ENCODE measurements at regions not wholly inside any gene's neighbourhood (a gene's known extent, or its start where the extent isn't known, plus 50 kb on each side); places are given as distances from the start of the nearest gene placed in this dataset.

DNA sequence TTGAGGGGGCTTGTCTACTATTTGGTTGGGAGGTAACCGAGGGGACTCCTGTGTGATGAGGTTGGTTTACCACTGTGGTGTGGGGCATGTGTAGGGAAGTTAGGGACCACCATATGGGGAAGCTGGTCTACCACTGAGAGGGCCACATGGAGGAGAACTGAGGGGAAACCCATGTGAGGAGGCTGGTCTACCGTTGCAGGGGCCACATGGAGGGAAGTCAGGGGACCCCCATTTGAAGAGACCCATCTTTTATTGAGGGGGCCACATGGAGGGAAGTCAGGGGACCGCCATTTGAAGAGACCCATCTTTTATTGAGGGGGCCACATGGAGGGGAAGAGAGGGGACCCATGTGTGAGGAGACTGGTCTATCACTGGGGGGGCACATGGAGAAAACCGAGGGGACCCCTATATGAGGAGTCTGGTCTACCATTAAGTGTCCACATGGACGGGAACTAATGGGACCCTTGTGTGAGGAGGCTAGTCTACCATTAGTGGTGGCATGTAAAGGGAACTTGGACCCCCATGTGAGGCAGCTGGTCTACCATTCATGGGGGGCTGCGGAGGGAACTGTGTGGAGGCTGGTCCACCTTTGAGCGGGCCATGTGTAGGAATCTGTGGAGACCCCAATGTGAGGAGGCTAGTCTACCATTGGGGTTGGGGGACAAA is 165.5 kb downstream of the FBLN2 start:
- H3K4me2 ChIP-seq (replicated peaks; ENCODE audit: extremely low read depth, low read length, poor library complexity, severe bottlenecking), result no peak overlapping the region
- no peak overlapping the region for H3K27ac ChIP-seq (ENCODE audit: low read depth in 1 of 2, low read length in 2 of 2)
- no peaks in the 10 kb centered on the region for H4K20me1 ChIP-seq (ENCODE audit: insufficient read depth, low read length)
- Mint-ChIP-seq H3K27me3 (ENCODE audit: low read depth in 3 of 3) (peaks cover 3 to 8% (median 7%) of the 10 kb centered on the region in 3 donors), H3K9me3 (peaks cover 26 to 49% (median 37%) of the 10 kb centered on the region in 7 donors), H3K27ac (no peak overlapping the region), H3K4me3 (no peak overlapping the region), H3K4me1 (no peaks in the 10 kb centered on the region), H3K36me3 (no peaks in the 10 kb centered on the region)
- 82% methylated on average over 6 of the region's 7 CpGs for WGBS (ENCODE audit: insufficient coverage)
- H3K9ac ChIP-seq (ENCODE audit: insufficient read depth, low read length, poor library complexity, severe bottlenecking), result no peak overlapping the region
- TF ChIP-seq, protein P1, sequence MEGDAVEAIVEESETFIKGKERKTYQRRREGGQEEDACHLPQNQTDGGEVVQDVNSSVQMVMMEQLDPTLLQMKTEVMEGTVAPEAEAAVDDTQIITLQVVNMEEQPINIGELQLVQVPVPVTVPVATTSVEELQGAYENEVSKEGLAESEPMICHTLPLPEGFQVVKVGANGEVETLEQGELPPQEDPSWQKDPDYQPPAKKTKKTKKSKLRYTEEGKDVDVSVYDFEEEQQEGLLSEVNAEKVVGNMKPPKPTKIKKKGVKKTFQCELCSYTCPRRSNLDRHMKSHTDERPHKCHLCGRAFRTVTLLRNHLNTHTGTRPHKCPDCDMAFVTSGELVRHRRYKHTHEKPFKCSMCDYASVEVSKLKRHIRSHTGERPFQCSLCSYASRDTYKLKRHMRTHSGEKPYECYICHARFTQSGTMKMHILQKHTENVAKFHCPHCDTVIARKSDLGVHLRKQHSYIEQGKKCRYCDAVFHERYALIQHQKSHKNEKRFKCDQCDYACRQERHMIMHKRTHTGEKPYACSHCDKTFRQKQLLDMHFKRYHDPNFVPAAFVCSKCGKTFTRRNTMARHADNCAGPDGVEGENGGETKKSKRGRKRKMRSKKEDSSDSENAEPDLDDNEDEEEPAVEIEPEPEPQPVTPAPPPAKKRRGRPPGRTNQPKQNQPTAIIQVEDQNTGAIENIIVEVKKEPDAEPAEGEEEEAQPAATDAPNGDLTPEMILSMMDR (IDR thresholded peaks at IDR 0.05), result no peak
- no peak overlapping the region for H2AFZ ChIP-seq (ENCODE audit: insufficient read depth, low read depth, low read length, poor library complexity, severe bottlenecking)
- H3K9me3 ChIP-seq (replicated peaks in 1 of 2; ENCODE audit: control insufficient read depth in 1 of 2, insufficient read depth in 1 of 2, low read length in 2 of 2), result peaks cover 5 to 26% of the 10 kb centered on the region in 2 donors
- H3K27me3 ChIP-seq (ENCODE audit: control insufficient read depth in 2 of 2, insufficient read depth in 2 of 2, low read length in 2 of 2), result no peaks in the 10 kb centered on the region
- H3K4me3 ChIP-seq (replicated peaks in 1 of 3; ENCODE audit: low read depth in 2 of 3, low read length in 3 of 3), result no peak overlapping the region
- no peaks in the 10 kb centered on the region for H3K79me2 ChIP-seq (ENCODE audit: insufficient read depth, low read length)
- intact Hi-C loops (cut with micrococcal nuclease), result no loop called here
- peak in 1 of 3 donors; percentile 0 for DNase-seq
- H3K36me3 ChIP-seq (replicated peaks in 1 of 2; ENCODE audit: control insufficient read depth in 1 of 2, insufficient read depth in 2 of 2, low read length in 2 of 2), result no peaks in the 10 kb centered on the region
- H3K4me1 ChIP-seq (ENCODE audit: control insufficient read depth in 1 of 2, insufficient read depth in 2 of 2, low read length in 2 of 2), result no peaks in the 10 kb centered on the region

DNA sequence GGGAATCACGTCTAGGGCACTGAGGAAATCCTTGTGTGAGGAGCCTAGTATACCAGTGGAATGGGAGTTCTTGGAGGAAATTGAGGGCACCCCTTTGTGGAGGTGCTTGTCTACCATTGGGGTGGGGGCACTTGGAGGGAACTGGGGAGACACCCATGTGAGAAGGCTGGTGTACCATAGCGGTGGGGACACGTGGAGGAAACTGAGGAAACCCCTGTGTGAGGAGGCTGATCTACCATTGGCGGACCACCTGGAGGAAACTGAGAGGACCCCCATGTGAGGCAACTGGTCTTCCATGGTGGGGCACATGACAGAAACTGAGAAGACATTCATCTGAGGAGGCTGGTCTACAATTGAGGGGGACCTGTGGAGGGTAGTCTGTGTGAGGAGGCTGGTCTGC is 164.5 kb downstream of the FBLN2 start:
- intact Hi-C loops (cut with micrococcal nuclease), result no loop called here
- Mint-ChIP-seq H3K4me1 (no peaks in the 10 kb centered on the region), H3K27me3 (ENCODE audit: low read depth in 3 of 3) (peaks cover 6 to 9% (median 9%) of the 10 kb centered on the region in 3 donors), H3K4me3 (no peak overlapping the region), H3K27ac (no peak overlapping the region), H3K9me3 (peaks cover 35 to 56% (median 43%) of the 10 kb centered on the region in 7 donors), H3K36me3 (no peaks in the 10 kb centered on the region)
- TF ChIP-seq, protein P1 (IDR thresholded peaks at IDR 0.05), result no peak
- H2AFZ ChIP-seq (ENCODE audit: insufficient read depth, low read depth, low read length, poor library complexity, severe bottlenecking), result no peak overlapping the region
- WGBS (ENCODE audit: insufficient coverage), result 89% methylated on average over 4 of the region's 4 CpGs
- H3K36me3 ChIP-seq (replicated peaks in 1 of 2; ENCODE audit: control insufficient read depth in 1 of 2, insufficient read depth in 2 of 2, low read length in 2 of 2), result no peaks in the 10 kb centered on the region
- DNase-seq, result peak in 1 of 3 donors; percentile 1
- no peaks in the 10 kb centered on the region for H3K79me2 ChIP-seq (ENCODE audit: insufficient read depth, low read length)
- H3K9ac ChIP-seq (ENCODE audit: insufficient read depth, low read length, poor library complexity, severe bottlenecking), result no peak overlapping the region
- no peak overlapping the region for H3K4me2 ChIP-seq (replicated peaks; ENCODE audit: extremely low read depth, low read length, poor library complexity, severe bottlenecking)
- H3K27ac ChIP-seq (ENCODE audit: low read depth in 1 of 2, low read length in 2 of 2), result no peak overlapping the region
- H3K4me3 ChIP-seq (replicated peaks in 1 of 3; ENCODE audit: low read depth in 2 of 3, low read length in 3 of 3), result no peak overlapping the region
- H3K9me3 ChIP-seq (replicated peaks in 1 of 2; ENCODE audit: control insufficient read depth in 1 of 2, insufficient read depth in 1 of 2, low read length in 2 of 2), result peaks cover 5 to 30% of the 10 kb centered on the region in 2 donors
- no peaks in the 10 kb centered on the region for H3K27me3 ChIP-seq (ENCODE audit: control insufficient read depth in 2 of 2, insufficient read depth in 2 of 2, low read length in 2 of 2)
- H4K20me1 ChIP-seq (ENCODE audit: insufficient read depth, low read length), result no peaks in the 10 kb centered on the region
- no peaks in the 10 kb centered on the region for H3K4me1 ChIP-seq (ENCODE audit: control insufficient read depth in 1 of 2, insufficient read depth in 2 of 2, low read length in 2 of 2)
